PC-9 (cell line): ENCODE measurements at regions not wholly inside any gene's neighbourhood (a gene's known extent, or its start where the extent isn't known, plus 50 kb on each side); places are given as distances from the start of the nearest gene placed in this dataset.

Experiments used
- BruUV-seq: library from RNA; stranded (reverse); fragments of 400-500 nt; replicated peaks from 2 replicates; lab custom pipeline; 2021; lab: Mats Ljungman, UMichigan
- CTCF ChIA-PET: fragments of 300-600 bp; sonication (Branson Sonifier 250); formaldehyde crosslinking; loops from one replicate; lab custom pipeline; 2022; ENCODE audit warnings: antibody characterized with exemption; lab: Charles Lee
- POLR2A ChIA-PET: fragments of 300-600 bp; sonication (Branson Sonifier 250); formaldehyde crosslinking; loops from one replicate; lab custom pipeline; 2022; ENCODE audit warnings: antibody characterized with exemption; ENCODE audit not compliant: unreplicated experiment; lab: Charles Lee
- DNase-seq, 2 experiments: peaks; one replicate each; pipeline versions ENCODE4 v3.0.0 to v3.0.0-alpha.2; 2015 to 2022; ENCODE audit warnings: mixed read lengths in 1 of 2
- H2AFZ ChIP-seq: fragments of 200-600 bp; sonication (generic); 2 replicates; pipeline ENCODE4 v1.8.1; 2017; ENCODE audit warnings: antibody characterized with exemption
- H3F3A ChIP-seq: fragments of 200-600 bp; sonication (generic); 2 replicates; pipeline ENCODE4 v1.8.1; 2017; ENCODE audit warnings: antibody characterized with exemption, mild to moderate bottlenecking, low read depth; ENCODE audit not compliant: insufficient read depth
- H3K27ac ChIP-seq: fragments of 200-600 bp; sonication (generic); 2 replicates; pipeline ENCODE4 v1.6.1; 2016; ENCODE audit warnings: mixed run types
- H3K27me3 ChIP-seq: fragments of 200-600 bp; sonication (generic); 2 replicates; pipeline ENCODE4 v1.6.1; 2016; ENCODE audit warnings: low read depth, mixed run types; ENCODE audit not compliant: insufficient read depth
- H3K36me3 ChIP-seq: fragments of 200-600 bp; sonication (generic); 2 replicates; pipeline ENCODE4 v1.6.1; 2016; ENCODE audit warnings: low read depth, mixed run types
- H3K4me1 ChIP-seq: fragments of 200-600 bp; sonication (generic); replicated peaks from 2 replicates; pipeline ENCODE4 v1.6.1; 2016; ENCODE audit warnings: mixed run types; ENCODE audit not compliant: insufficient read depth
- H3K4me2 ChIP-seq: fragments of 200-600 bp; sonication (generic); 2 replicates; pipeline ENCODE4 v1.6.1; 2017; ENCODE audit warnings: mixed run types
- H3K4me3 ChIP-seq: fragments of 200-600 bp; sonication (generic); 2 replicates; pipeline ENCODE4 v1.6.1; 2016; ENCODE audit warnings: mixed run types
- H3K79me2 ChIP-seq: fragments of 200-600 bp; sonication (generic); 2 replicates; pipeline ENCODE4 v1.6.1; 2017; ENCODE audit warnings: low read depth, mixed run types
- H3K9me2 ChIP-seq: fragments of 200-600 bp; sonication (generic); 2 replicates; pipeline ENCODE4 v1.8.1; 2017; ENCODE audit warnings: mild to moderate bottlenecking; ENCODE audit not compliant: insufficient read depth
- H3K9me3 ChIP-seq: fragments of 200-600 bp; sonication (generic); 2 replicates; pipeline ENCODE4 v1.8.1; 2016; ENCODE audit warnings: low read depth; ENCODE audit not compliant: insufficient read depth
- H4K20me1 ChIP-seq: fragments of 200-600 bp; sonication (generic); 2 replicates; pipeline ENCODE4 v1.8.1; 2017; ENCODE audit not compliant: insufficient read depth
- CTCF ChIP-seq: fragments of 200-600 bp; sonication (generic); conservative IDR thresholded peaks from 2 replicates; pipeline ENCODE4 v1.6.1; 2017; ENCODE audit warnings: mixed run types, antibody characterized with exemption, mild to moderate bottlenecking, moderate library complexity
- EZH2 ChIP-seq: fragments of 200-600 bp; sonication (generic); IDR thresholded peaks from 2 replicates; pipeline ENCODE4 v1.8.0; 2017; ENCODE audit warnings: antibody characterized with exemption, low read depth
- intact Hi-C: fragments of 100-400 bp; cut with micrococcal nuclease; formaldehyde crosslinking; loops from one replicate; pipeline ENCODE4 v1.10.0; 2022; ENCODE audit not compliant: unreplicated experiment

GRCh38 chr7:110373416-110373815 lies 717.5 kb upstream of the LRRN3 start:
- Histone ChIP-seq H3K4me1 (no peaks in the 10 kb centered on the region), H3K4me2 (no peak overlapping the region), H3K79me2 (no peaks in the 10 kb centered on the region), H3K36me3 (no peaks in the 10 kb centered on the region), H2AFZ (no peak overlapping the region), H3K4me3 (no peak overlapping the region), H3F3A (no peaks in the 10 kb centered on the region), H3K27ac (no peak overlapping the region), H3K27me3 (no peaks in the 10 kb centered on the region), H4K20me1 (no peaks in the 10 kb centered on the region), H3K9me3 (no peaks in the 10 kb centered on the region; the same call in 1 of the 2 replicates), H3K9me2 (no peaks in the 10 kb centered on the region)
- DNase-seq = no peak
- POLR2A ChIA-PET = interaction anchor here (0.9 kb wide), 1 partner anchor 10 kb away, joined by 3 read pairs; no protein-coding TSS in a partner anchor
- CTCF ChIA-PET = no interaction called here
- BruUV-seq = no TSS peak
- intact Hi-C loops = no loop called here
- no peak for TF ChIP-seq CTCF
- TF ChIP-seq EZH2 = no peak

- no TSS peak for BruUV-seq
- no peak for DNase-seq
- Histone ChIP-seq H3K36me3 (no peaks in the 10 kb centered on the region), H3K27me3 (no peaks in the 10 kb centered on the region), H3K4me2 (no peak overlapping the region), H3K9me3 (no peaks in the 10 kb centered on the region; the same call in 1 of the 2 replicates), H2AFZ (no peak overlapping the region), H3K79me2 (no peaks in the 10 kb centered on the region), H3F3A (no peaks in the 10 kb centered on the region), H4K20me1 (no peaks in the 10 kb centered on the region), H3K4me3 (no peak overlapping the region), H3K27ac (no peak overlapping the region), H3K4me1 (no peaks in the 10 kb centered on the region), H3K9me2 (no peaks in the 10 kb centered on the region)
- intact Hi-C loops = no loop called here
- TF ChIP-seq EZH2 (no peak), CTCF (no peak)
- ChIA-PET CTCF (no interaction called here), POLR2A (interaction anchor here (0.9 kb wide), 1 partner anchor 10 kb away, joined by 3 read pairs; no protein-coding TSS in a partner anchor)
Observed at GRCh38 chr7:110373859-110374258, 717.1 kb upstream of the LRRN3 start.

- CTCF ChIA-PET = no interaction called here
- no peaks in the 10 kb centered on the region for H3K9me2 ChIP-seq
- DNase-seq = no peak
- H3F3A ChIP-seq = no peaks in the 10 kb centered on the region
- no peaks in the 10 kb centered on the region for H3K4me1 ChIP-seq
- no peaks in the 10 kb centered on the region for H3K79me2 ChIP-seq
- TF ChIP-seq EZH2 = no peak
- no peak for TF ChIP-seq CTCF
- H3K36me3 ChIP-seq = no peaks in the 10 kb centered on the region
- POLR2A ChIA-PET = no interaction called here
- H2AFZ ChIP-seq = no peak overlapping the region
- H3K27ac ChIP-seq = no peak overlapping the region
- no peaks in the 10 kb centered on the region for H3K9me3 ChIP-seq
- no peaks in the 10 kb centered on the region for H3K27me3 ChIP-seq
- no peak overlapping the region for H3K4me2 ChIP-seq
- intact Hi-C loops = no loop called here
- no peak overlapping the region for H3K4me3 ChIP-seq
- H4K20me1 ChIP-seq = no peaks in the 10 kb centered on the region
- BruUV-seq = no TSS peak
Observed at GRCh38 chr7:110375068-110375467, 715.9 kb upstream of the LRRN3 start.
